ENCODE measurements at regions not wholly inside any gene's neighbourhood (a gene's known extent, or its start where the extent isn't known, plus 50 kb on each side); places are given as distances from the start of the nearest gene placed in this dataset.

GRCh38 chr6:22471132-22471690 lies 98.2 kb upstream of the HDGFL1 start:
- TF ChIP-seq CTCF (conservative IDR thresholded peaks at IDR 0.05 in 1 of 2, IDR thresholded peaks at IDR 0.05 in 1 of 2; ENCODE audit: low read depth in 1 of 2, low read length in 2 of 2) (peak; percentile 4 to 16), EZH2 (IDR thresholded peaks at IDR 0.05; ENCODE audit: low read length, missing control alignments) (no peak)
